ENCODE measurements at regions not wholly inside any gene's neighbourhood (a gene's known extent, or its start where the extent isn't known, plus 50 kb on each side); places are given as distances from the start of the nearest gene placed in this dataset.

- TF ChIP-seq EP300 (IDR thresholded peaks at IDR 0.05) (no peak), CTCF (IDR thresholded peaks at IDR 0.05) (no peak), POLR2A (IDR thresholded peaks at IDR 0.05) (no peak), POLR2AphosphoS5 (IDR thresholded peaks at IDR 0.05) (no peak)
Observed at GRCh38 chr15:91622711-91623342, 230.7 kb upstream of the SLCO3A1 start.

All from gastroesophageal sphincter (tissue), 3 donors.